Right lobe of liver (tissue), 6 donors: ENCODE measurements at regions not wholly inside any gene's neighbourhood (a gene's known extent, or its start where the extent isn't known, plus 50 kb on each side); places are given as distances from the start of the nearest gene placed in this dataset.

Experiments
- ATAC-seq, 4 donors: fragments of 200-7000 bp; cut with Tn5 transposase; one replicate each; pipeline ENCODE4 v1.9.1; 2020; ENCODE audit warnings: mild to moderate bottlenecking in 4 of 4, moderate library complexity in 4 of 4
- DNase-seq, 3 donors: peaks; one replicate each; pipeline ENCODE4 v3.0.0-alpha.2; 2020
- H3K27ac ChIP-seq, 3 donors: fragments of 200-600 bp; one replicate each; pipeline ENCODE4 v1.8.0; 2022
- H3K27me3 ChIP-seq, 2 donors: fragments of 200-600 bp; one replicate each; pipeline ENCODE4 v1.8.0; 2022
- H3K36me3 ChIP-seq, 4 donors: fragments of 200-600 bp; sonication (generic) in 1 of 4; one replicate each; pipeline versions ENCODE4 v1.5.1 to v1.8.0; 2017 to 2022; ENCODE audit warnings: control low read depth in 1 of 4
- H3K4me1 ChIP-seq, 4 donors: fragments of 200-600 bp; sonication (generic) in 1 of 4; one replicate each; pipeline versions ENCODE4 v1.5.1 to v1.8.0; 2017 to 2022; ENCODE audit warnings: control low read depth in 1 of 4
- H3K4me3 ChIP-seq, 3 donors: fragments of 200-600 bp; one replicate each; pipeline ENCODE4 v1.8.0; 2022
- H3K9me3 ChIP-seq, 4 donors: fragments of 200-600 bp; sonication (generic) in 1 of 4; one replicate each; pipeline versions ENCODE4 v1.5.1 to v1.8.0; 2017 to 2022; ENCODE audit warnings: control low read depth in 1 of 4
- POLR2A ChIP-seq: fragments of 450-650 bp; IDR thresholded peaks from one replicate; pipeline ENCODE4 v1.6.1; 2017; ENCODE audit warnings: antibody characterized with exemption, mild to moderate bottlenecking
- WGBS: methylation state at CpG from one replicate; pipeline ENCODE4 v1.1.6; 2018; ENCODE audit warnings: low coverage, low lambda C conversion rate; ENCODE audit not compliant: insufficient coverage; ENCODE audit errors: missing lambda C conversion rate; 5-methylcytosine and 5-hydroxymethylcytosine counted together
- intact Hi-C, 2 donors: fragments of 100-400 bp; cut with DNase I; formaldehyde crosslinking; loops; one replicate each; pipeline versions ENCODE4 v1.11.2 to v1.14.1; 2022
- TF ChIP-seq, protein P1 (sequence below), 4 donors: fragments of 200-600 bp in 3 of 4; fragments of 450-650 bp in 1 of 4; IDR thresholded peaks; one replicate each; pipeline versions ENCODE4 v1.5.1 to v1.8.0; 2016 to 2022; ENCODE audit warnings: antibody characterized with exemption in 4 of 4, mild to moderate bottlenecking in 2 of 4
- donor health status: DM: no; HTN: yes; CAD: no.
- donor health status: DM: no; HTN: no; CAD: no.
- donor health status: DM: no; HTN: no; CAD: no.
- donor health status: DM: no; HTN: yes; CAD: no.
- donor health status: DM: no; HTN: yes; CAD: no.

DNA sequence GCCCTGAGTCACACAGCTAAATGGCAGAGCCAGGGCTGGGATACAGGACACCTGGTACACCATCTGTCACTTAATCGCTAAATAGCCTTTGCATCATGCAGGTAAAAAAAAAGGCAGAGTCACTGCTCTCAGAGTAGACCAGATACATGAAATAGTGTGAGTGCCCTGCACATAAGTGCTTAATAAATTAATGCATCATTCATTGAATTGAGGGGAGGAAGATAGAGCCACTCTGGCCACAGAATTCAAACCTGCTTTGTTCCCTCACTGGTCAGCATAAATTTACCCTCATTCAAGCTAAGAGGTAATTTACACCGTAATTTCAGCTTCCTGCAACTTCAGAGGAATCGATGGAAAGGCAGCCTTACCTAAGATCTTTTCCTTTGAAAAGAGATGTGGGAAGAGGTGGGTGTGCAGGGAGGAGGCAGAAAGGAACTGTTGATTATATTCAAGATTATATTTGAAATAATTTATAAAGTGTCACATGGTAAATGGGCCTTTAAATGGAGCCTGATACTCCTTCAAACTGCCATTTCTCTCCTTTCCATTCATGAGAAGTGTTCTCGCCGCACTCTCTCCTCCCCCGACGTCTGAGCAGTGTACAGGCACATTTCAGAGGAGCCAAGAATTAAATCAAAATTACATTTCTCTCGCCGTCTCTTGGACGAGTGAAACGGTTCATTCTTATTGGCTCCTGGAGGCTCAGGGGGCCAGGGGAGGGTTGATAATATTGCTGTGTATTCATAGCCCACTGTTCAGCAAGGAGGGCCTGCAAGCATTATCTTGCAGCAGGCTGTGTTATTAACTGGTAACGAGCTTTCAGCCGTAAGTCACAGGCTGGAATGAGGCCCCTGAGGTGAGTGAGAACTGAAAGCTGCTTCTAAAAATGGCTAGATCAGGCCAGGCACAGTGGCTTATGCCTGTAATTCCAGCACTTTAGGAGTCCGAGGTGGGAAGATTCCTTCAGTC, 52.2 kb upstream of the HMGXB4 start:
- Histone ChIP-seq H3K4me1 (no peaks in the 10 kb centered on the region), H3K36me3 (no peaks in the 10 kb centered on the region), H3K27me3 (no peaks in the 10 kb centered on the region), H3K9me3 (no peaks in the 10 kb centered on the region), H3K4me3 (no peak overlapping the region), H3K27ac (no peak overlapping the region)
- ATAC-seq = no peak
- no peak for TF ChIP-seq POLR2A
- TF ChIP-seq, protein P1, sequence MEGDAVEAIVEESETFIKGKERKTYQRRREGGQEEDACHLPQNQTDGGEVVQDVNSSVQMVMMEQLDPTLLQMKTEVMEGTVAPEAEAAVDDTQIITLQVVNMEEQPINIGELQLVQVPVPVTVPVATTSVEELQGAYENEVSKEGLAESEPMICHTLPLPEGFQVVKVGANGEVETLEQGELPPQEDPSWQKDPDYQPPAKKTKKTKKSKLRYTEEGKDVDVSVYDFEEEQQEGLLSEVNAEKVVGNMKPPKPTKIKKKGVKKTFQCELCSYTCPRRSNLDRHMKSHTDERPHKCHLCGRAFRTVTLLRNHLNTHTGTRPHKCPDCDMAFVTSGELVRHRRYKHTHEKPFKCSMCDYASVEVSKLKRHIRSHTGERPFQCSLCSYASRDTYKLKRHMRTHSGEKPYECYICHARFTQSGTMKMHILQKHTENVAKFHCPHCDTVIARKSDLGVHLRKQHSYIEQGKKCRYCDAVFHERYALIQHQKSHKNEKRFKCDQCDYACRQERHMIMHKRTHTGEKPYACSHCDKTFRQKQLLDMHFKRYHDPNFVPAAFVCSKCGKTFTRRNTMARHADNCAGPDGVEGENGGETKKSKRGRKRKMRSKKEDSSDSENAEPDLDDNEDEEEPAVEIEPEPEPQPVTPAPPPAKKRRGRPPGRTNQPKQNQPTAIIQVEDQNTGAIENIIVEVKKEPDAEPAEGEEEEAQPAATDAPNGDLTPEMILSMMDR (IDR thresholded peaks at IDR 0.05) = no peak
- DNase-seq = no peak
- WGBS = 47% methylated on average over 14 of the region's 14 CpGs
- intact Hi-C loops = no loop called here

DNA sequence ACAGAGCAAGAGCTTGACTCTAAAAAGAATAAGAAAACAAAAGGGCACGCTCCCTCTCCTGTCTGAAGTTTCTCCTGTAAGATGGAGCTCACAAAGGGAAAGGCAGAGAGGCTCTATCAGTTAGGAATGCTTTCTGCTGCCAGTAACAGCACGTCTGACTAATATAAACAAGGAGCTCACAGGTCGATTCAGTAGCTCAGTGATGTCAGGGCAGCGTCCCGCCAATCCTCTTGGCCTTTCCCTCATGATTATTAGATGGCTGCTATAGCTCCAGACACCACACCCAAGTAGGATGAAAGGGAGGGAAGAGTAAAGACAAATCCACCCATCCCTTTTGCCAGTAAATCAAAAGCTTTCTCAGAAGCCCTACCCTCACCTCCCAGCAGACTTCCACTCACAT, 51.3 kb upstream of the HMGXB4 start:
- Histone ChIP-seq H3K4me1 (no peaks in the 10 kb centered on the region), H3K27ac (no peak overlapping the region), H3K4me3 (no peak overlapping the region), H3K9me3 (no peaks in the 10 kb centered on the region), H3K27me3 (no peaks in the 10 kb centered on the region), H3K36me3 (no peaks in the 10 kb centered on the region)
- DNase-seq = no peak
- TF ChIP-seq, protein P1 (IDR thresholded peaks at IDR 0.05) = no peak
- no peak for TF ChIP-seq POLR2A
- WGBS = 30% methylated on average over 4 of the region's 5 CpGs
- intact Hi-C loops = no loop called here
- ATAC-seq = no peak

DNA sequence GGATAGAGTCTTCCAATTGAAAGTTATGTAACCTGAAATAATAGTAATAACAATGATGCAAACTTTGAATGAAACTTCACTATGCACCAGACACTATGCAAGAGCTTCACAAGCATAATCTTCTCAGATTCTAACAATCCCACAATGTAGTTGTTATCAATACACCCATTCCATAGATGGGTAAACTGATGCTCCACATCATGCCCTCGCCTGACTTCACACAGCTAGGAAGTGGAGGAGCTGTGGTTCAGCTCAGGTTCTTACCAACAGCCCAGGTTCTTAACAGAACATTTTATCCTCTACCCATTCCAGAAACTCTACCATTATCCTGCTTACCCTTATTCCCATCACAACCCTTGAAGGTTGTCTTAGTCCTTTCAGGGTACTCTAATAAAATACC, 50.4 kb upstream of the HMGXB4 start:
- H3K4me3 ChIP-seq = no peak overlapping the region
- intact Hi-C loops = no loop called here
- H3K27ac ChIP-seq = no peak overlapping the region
- no peak for ATAC-seq
- 43% methylated on average over 1 of the region's 1 CpG for WGBS
- no peaks in the 10 kb centered on the region for H3K9me3 ChIP-seq
- no peak for TF ChIP-seq POLR2A
- TF ChIP-seq, protein P1 (IDR thresholded peaks at IDR 0.05) = no peak
- no peaks in the 10 kb centered on the region for H3K4me1 ChIP-seq
- no peaks in the 10 kb centered on the region for H3K36me3 ChIP-seq
- DNase-seq = no peak
- H3K27me3 ChIP-seq = no peaks in the 10 kb centered on the region
